G401.6 (cell line): ENCODE measurements at regions not wholly inside any gene's neighbourhood (a gene's known extent, or its start where the extent isn't known, plus 50 kb on each side); places are given as distances from the start of the nearest gene placed in this dataset.
"Not testable (repeated sequence)": the region's sequence is repeated elsewhere in the genome, so short reads cannot be mapped to it uniquely, and the experiment has no call there.

Experiments used
- FAIRE-seq: peaks from 2 replicates; lab custom pipeline; 2012; peaks lifted over from hg19 to GRCh38; lab: Jason Lieb, UNC

GRCh38 chr1:191016765-191017164, 539.1 kb upstream of the BRINP3 start:
- FAIRE-seq, result no peak

- no peak for FAIRE-seq
These were observed 545.2 kb upstream of the BRINP3 start for GRCh38 chr1:191022856-191023255.

- no peak for FAIRE-seq
These were observed 548.4 kb upstream of the BRINP3 start for GRCh38 chr1:191025896-191026642.

- FAIRE-seq, result no peak
These were observed 549.2 kb upstream of the BRINP3 start for GRCh38 chr1:191026828-191027227.

- FAIRE-seq, result no peak
These were observed 556.5 kb upstream of the BRINP3 start for GRCh38 chr1:191034132-191034531.

- FAIRE-seq, result no peak
These were observed 565.4 kb upstream of the BRINP3 start for GRCh38 chr1:191043066-191043465.

GRCh38 chr1:191049781-191050180, 572.1 kb upstream of the BRINP3 start:
- FAIRE-seq, result no peak

- no peak for FAIRE-seq
These were observed 575.2 kb upstream of the BRINP3 start for GRCh38 chr1:191052888-191053287.

GRCh38 chr1:191065346-191065745, 587.7 kb upstream of the BRINP3 start:
- no peak for FAIRE-seq

- FAIRE-seq, result no peak
These were observed 588.1 kb upstream of the BRINP3 start for GRCh38 chr1:191065771-191066170.

- no peak for FAIRE-seq
These were observed 597.2 kb upstream of the BRINP3 start for GRCh38 chr1:191074881-191075280.

- not testable (repeated sequence) for FAIRE-seq
These were observed 605.4 kb upstream of the BRINP3 start for GRCh38 chr1:191083090-191083489.

GRCh38 chr1:191085121-191085520, 607.5 kb upstream of the BRINP3 start:
- no peak for FAIRE-seq

GRCh38 chr1:191086910-191087309, 609.2 kb upstream of the BRINP3 start:
- FAIRE-seq, result no peak

GRCh38 chr1:191096405-191096804, 618.7 kb upstream of the BRINP3 start:
- peak; percentile 98 for FAIRE-seq

- FAIRE-seq, result no peak
These were observed 622.0 kb upstream of the BRINP3 start for GRCh38 chr1:191099696-191100095.

- no peak for FAIRE-seq
These were observed 624.3 kb upstream of the BRINP3 start for GRCh38 chr1:191101960-191102359.

GRCh38 chr1:191125950-191126349, 648.3 kb upstream of the BRINP3 start:
- FAIRE-seq, result no peak

- no peak for FAIRE-seq
These were observed 657.1 kb upstream of the BRINP3 start for GRCh38 chr1:191134796-191135195.

- no peak for FAIRE-seq
These were observed 662.4 kb upstream of the BRINP3 start for GRCh38 chr1:191140038-191140437.

- no peak for FAIRE-seq
These were observed 665.1 kb upstream of the BRINP3 start for GRCh38 chr1:191142748-191143147.

GRCh38 chr1:191145834-191146233, 668.2 kb upstream of the BRINP3 start:
- no peak for FAIRE-seq

- FAIRE-seq, result no peak
These were observed 673.7 kb upstream of the BRINP3 start for GRCh38 chr1:191151321-191151807.

GRCh38 chr1:191152776-191153175, 675.1 kb upstream of the BRINP3 start:
- no peak for FAIRE-seq
